GM23338 (cell line): ENCODE measurements at regions not wholly inside any gene's neighbourhood (a gene's known extent, or its start where the extent isn't known, plus 50 kb on each side); places are given as distances from the start of the nearest gene placed in this dataset.

Source experiments
- ATAC-seq: fragments of 200-7000 bp; cut with Tn5 transposase; 3 replicates; pipeline ENCODE4 v1.9.1; 2020
- DNase-seq: peaks from one replicate; pipeline ENCODE4 v3.0.0-alpha.2; 2015; ENCODE audit warnings: low spot score
- H2AFZ ChIP-seq: fragments of 200-600 bp; sonication (generic); 2 replicates; pipeline ENCODE4 v1.8.0; 2016; ENCODE audit warnings: antibody characterized with exemption, mild to moderate bottlenecking, moderate library complexity
- H3F3A ChIP-seq: fragments of 200-600 bp; sonication (generic); replicated peaks from 2 replicates; pipeline ENCODE4 v1.8.0; 2017; ENCODE audit warnings: antibody characterized with exemption, mixed run types, low read depth
- H3K27ac ChIP-seq: fragments of 200-600 bp; sonication (generic); 2 replicates; pipeline ENCODE4 v1.6.1; 2016; ENCODE audit warnings: low read depth
- H3K27me3 ChIP-seq: fragments of 200-600 bp; sonication (generic); 2 replicates; pipeline ENCODE4 v1.8.0; 2016; ENCODE audit warnings: mild to moderate bottlenecking, mixed run types, moderate library complexity; ENCODE audit not compliant: insufficient read depth
- H3K36me3 ChIP-seq: fragments of 200-600 bp; sonication (generic); 2 replicates; pipeline ENCODE4 v1.8.0; 2016; ENCODE audit warnings: mild to moderate bottlenecking; ENCODE audit not compliant: insufficient read depth
- H3K4me1 ChIP-seq: fragments of 200-600 bp; sonication (generic); 2 replicates; pipeline ENCODE4 v1.8.0; 2016; ENCODE audit warnings: mild to moderate bottlenecking, moderate library complexity; ENCODE audit not compliant: insufficient read depth
- H3K4me2 ChIP-seq: fragments of 200-600 bp; sonication (generic); 2 replicates; pipeline ENCODE4 v1.7.1; 2017; ENCODE audit warnings: mixed run types
- H3K4me3 ChIP-seq: fragments of 200-600 bp; sonication (generic); 2 replicates; pipeline ENCODE4 v1.6.1; 2016; ENCODE audit warnings: mixed run types
- H3K79me2 ChIP-seq: fragments of 200-600 bp; sonication (generic); replicated peaks from 2 replicates; pipeline ENCODE4 v1.8.0; 2017; ENCODE audit warnings: mild to moderate bottlenecking; ENCODE audit not compliant: insufficient read depth
- H3K9me2 ChIP-seq: fragments of 200-600 bp; sonication (generic); 2 replicates; pipeline ENCODE4 v1.8.0; 2017; ENCODE audit not compliant: insufficient read depth
- H4K20me1 ChIP-seq: fragments of 200-600 bp; sonication (generic); replicated peaks from 2 replicates; pipeline ENCODE4 v1.8.0; 2017; ENCODE audit warnings: mild to moderate bottlenecking; ENCODE audit not compliant: insufficient read depth
- H3K27ac Mint-ChIP-seq: 2 replicates; pipeline ENCODE4 v1.8.0; 2020; ENCODE audit warnings: inconsistent platforms, mild to moderate bottlenecking, moderate library complexity, mixed read lengths
- H3K27me3 Mint-ChIP-seq: 3 replicates; pipeline ENCODE4 v1.8.0; 2022; ENCODE audit warnings: low read depth, mild to moderate bottlenecking, moderate library complexity, mixed read lengths, inconsistent platforms; ENCODE audit not compliant: insufficient read depth, poor library complexity
- H3K36me3 Mint-ChIP-seq: 3 replicates; pipeline ENCODE4 v1.8.0; 2021; ENCODE audit warnings: low read depth, mild to moderate bottlenecking, inconsistent platforms, moderate library complexity, mixed read lengths
- H3K4me1 Mint-ChIP-seq: 3 replicates; pipeline ENCODE4 v1.8.0; 2020; ENCODE audit warnings: mild to moderate bottlenecking, inconsistent platforms, mixed read lengths
- H3K4me3 Mint-ChIP-seq: 3 replicates; pipeline ENCODE4 v1.8.0; 2021; ENCODE audit warnings: moderate library complexity, mild to moderate bottlenecking, inconsistent platforms, mixed read lengths
- H3K9me3 Mint-ChIP-seq: 3 replicates; pipeline ENCODE4 v1.8.0; 2020; ENCODE audit warnings: moderate library complexity, mild to moderate bottlenecking, inconsistent platforms, mixed read lengths
- CREB1 ChIP-seq: fragments of 250-450 bp; sonication (Bioruptor Pico); IDR thresholded peaks from 2 replicates; pipeline ENCODE4 v1.5.0; 2020; ENCODE audit warnings: low read depth, mild to moderate bottlenecking, moderate library complexity
- EZH2phosphoT487 ChIP-seq: fragments of 200-600 bp; sonication (generic); IDR thresholded peaks from one replicate; pipeline ENCODE4 v1.8.1; 2018; ENCODE audit warnings: antibody characterized with exemption; ENCODE audit not compliant: unreplicated experiment
- STAT1 ChIP-seq: IDR thresholded peaks from one replicate; pipeline ENCODE4 v1.6.1; 2016; ENCODE audit warnings: antibody characterized with exemption; ENCODE audit not compliant: unreplicated experiment
- ZNF114 ChIP-seq: fragments of 250-450 bp; sonication (Bioruptor Pico); IDR thresholded peaks from 2 replicates; pipeline ENCODE4 v1.5.0; 2020; ENCODE audit warnings: mild to moderate bottlenecking, moderate library complexity
- TF ChIP-seq, protein P1 (sequence below), 2 experiments: fragments of 200-600 bp in 1 of 2; sonication (generic) in 1 of 2; conservative IDR thresholded peaks; 2 replicates each; pipeline versions ENCODE4 v1.5.1 to v1.6.1; 2016 to 2017; ENCODE audit warnings: antibody characterized with exemption in 2 of 2, low read depth in 2 of 2, mild to moderate bottlenecking in 2 of 2, moderate library complexity in 1 of 2
- TF ChIP-seq, protein P2 (sequence below): IDR thresholded peaks from one replicate; pipeline ENCODE4 v1.6.1; 2018; ENCODE audit warnings: antibody characterized with exemption; ENCODE audit not compliant: unreplicated experiment
- TF ChIP-seq, protein P3 (sequence below): fragments of 250-450 bp; sonication (Bioruptor Pico); IDR thresholded peaks from 2 replicates; pipeline ENCODE4 v1.5.0; 2020; ENCODE audit warnings: mild to moderate bottlenecking, moderate library complexity

DNA sequence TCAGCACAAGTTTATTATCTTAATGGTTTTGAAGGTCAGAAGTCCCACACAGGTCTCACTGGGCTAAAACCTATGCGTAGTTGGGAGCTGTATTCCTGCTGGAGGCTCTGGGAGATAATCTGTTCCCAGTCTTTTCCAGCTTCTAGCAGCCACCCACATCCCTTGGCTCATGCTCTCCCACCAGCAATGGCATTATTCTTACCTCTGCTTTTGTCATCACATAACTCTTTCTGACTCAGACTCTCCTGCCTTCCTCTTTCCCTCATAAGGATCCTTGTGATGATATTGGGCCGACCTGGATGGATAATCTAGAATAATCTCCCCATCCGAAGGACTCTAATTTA lies 122.2 kb upstream of the PRDX6 start (continued):
- TF ChIP-seq CREB1 (CRISPR knock-in tag) (no peak), EZH2phosphoT487 (no peak), STAT1 (no peak)
- TF ChIP-seq, protein P1, sequence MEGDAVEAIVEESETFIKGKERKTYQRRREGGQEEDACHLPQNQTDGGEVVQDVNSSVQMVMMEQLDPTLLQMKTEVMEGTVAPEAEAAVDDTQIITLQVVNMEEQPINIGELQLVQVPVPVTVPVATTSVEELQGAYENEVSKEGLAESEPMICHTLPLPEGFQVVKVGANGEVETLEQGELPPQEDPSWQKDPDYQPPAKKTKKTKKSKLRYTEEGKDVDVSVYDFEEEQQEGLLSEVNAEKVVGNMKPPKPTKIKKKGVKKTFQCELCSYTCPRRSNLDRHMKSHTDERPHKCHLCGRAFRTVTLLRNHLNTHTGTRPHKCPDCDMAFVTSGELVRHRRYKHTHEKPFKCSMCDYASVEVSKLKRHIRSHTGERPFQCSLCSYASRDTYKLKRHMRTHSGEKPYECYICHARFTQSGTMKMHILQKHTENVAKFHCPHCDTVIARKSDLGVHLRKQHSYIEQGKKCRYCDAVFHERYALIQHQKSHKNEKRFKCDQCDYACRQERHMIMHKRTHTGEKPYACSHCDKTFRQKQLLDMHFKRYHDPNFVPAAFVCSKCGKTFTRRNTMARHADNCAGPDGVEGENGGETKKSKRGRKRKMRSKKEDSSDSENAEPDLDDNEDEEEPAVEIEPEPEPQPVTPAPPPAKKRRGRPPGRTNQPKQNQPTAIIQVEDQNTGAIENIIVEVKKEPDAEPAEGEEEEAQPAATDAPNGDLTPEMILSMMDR (conservative IDR thresholded peaks at IDR 0.05; ENCODE audit: low read depth in 2 of 2): no peak
- TF ChIP-seq, protein P2, sequence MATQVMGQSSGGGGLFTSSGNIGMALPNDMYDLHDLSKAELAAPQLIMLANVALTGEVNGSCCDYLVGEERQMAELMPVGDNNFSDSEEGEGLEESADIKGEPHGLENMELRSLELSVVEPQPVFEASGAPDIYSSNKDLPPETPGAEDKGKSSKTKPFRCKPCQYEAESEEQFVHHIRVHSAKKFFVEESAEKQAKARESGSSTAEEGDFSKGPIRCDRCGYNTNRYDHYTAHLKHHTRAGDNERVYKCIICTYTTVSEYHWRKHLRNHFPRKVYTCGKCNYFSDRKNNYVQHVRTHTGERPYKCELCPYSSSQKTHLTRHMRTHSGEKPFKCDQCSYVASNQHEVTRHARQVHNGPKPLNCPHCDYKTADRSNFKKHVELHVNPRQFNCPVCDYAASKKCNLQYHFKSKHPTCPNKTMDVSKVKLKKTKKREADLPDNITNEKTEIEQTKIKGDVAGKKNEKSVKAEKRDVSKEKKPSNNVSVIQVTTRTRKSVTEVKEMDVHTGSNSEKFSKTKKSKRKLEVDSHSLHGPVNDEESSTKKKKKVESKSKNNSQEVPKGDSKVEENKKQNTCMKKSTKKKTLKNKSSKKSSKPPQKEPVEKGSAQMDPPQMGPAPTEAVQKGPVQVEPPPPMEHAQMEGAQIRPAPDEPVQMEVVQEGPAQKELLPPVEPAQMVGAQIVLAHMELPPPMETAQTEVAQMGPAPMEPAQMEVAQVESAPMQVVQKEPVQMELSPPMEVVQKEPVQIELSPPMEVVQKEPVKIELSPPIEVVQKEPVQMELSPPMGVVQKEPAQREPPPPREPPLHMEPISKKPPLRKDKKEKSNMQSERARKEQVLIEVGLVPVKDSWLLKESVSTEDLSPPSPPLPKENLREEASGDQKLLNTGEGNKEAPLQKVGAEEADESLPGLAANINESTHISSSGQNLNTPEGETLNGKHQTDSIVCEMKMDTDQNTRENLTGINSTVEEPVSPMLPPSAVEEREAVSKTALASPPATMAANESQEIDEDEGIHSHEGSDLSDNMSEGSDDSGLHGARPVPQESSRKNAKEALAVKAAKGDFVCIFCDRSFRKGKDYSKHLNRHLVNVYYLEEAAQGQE: no peak

DNA sequence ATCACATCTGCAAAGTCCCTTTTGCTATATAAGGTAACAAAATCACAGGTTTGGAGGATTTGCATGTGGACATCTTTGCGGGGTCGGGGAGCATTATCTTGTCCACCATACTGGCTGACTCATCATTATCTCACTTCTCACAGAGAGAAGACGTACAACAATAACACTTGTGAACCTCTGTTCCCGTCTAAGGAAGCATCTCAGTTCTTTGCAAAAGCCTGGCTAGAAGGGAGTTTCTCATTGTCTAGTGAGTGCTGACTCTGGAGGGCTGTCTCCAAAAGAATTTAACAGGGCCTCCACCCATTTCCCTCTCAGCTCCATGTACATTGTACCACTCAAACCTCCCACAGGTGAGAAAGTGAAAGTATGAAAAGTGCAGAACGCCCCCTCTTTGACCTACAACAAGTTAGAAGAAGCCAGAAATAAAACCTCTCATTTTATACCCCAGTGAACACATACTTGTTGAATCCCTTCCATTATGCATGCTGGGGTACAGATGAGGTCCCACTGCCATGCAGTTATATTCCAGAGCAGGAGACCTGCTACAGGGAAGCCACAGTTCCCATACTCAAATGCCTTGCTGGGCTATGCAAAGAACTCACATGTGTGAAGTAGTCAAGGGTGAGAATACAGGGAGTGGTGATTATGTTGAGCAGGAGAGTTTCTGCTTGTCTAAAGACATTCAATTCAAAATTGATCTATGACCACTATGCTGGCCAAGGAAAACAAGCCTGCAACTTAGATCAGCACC lies 121.7 kb upstream of the PRDX6 start:
- H3K4me3 Mint-ChIP-seq: no peak overlapping the region
- ATAC-seq (no peak), DNase-seq (no peak)
- no peak overlapping the region for H3K4me2 ChIP-seq
- no peaks in the 10 kb centered on the region for H3K27me3 Mint-ChIP-seq
- no peak overlapping the region for H3K4me3 ChIP-seq
- peaks cover 35% of the 10 kb centered on the region for H3K9me3 Mint-ChIP-seq
- H3K4me1 Mint-ChIP-seq: peaks cover under 1% of the 10 kb centered on the region; the same call in 1 of the 3 replicates
- H3F3A ChIP-seq: no peaks in the 10 kb centered on the region
- peaks cover 32% of the 10 kb centered on the region for H3K36me3 Mint-ChIP-seq
- no peak overlapping the region for H3K27ac ChIP-seq
- no peaks in the 10 kb centered on the region for H3K4me1 ChIP-seq
- no peak overlapping the region for H3K27ac Mint-ChIP-seq
- no peaks in the 10 kb centered on the region for H3K36me3 ChIP-seq
- peaks cover 10% of the 10 kb centered on the region; the same call in 1 of the 2 replicates for H3K9me2 ChIP-seq
- no peaks in the 10 kb centered on the region for H4K20me1 ChIP-seq
- H3K79me2 ChIP-seq: no peaks in the 10 kb centered on the region
- H3K27me3 ChIP-seq: no peaks in the 10 kb centered on the region
- H2AFZ ChIP-seq: no peak overlapping the region
- TF ChIP-seq, protein P3, sequence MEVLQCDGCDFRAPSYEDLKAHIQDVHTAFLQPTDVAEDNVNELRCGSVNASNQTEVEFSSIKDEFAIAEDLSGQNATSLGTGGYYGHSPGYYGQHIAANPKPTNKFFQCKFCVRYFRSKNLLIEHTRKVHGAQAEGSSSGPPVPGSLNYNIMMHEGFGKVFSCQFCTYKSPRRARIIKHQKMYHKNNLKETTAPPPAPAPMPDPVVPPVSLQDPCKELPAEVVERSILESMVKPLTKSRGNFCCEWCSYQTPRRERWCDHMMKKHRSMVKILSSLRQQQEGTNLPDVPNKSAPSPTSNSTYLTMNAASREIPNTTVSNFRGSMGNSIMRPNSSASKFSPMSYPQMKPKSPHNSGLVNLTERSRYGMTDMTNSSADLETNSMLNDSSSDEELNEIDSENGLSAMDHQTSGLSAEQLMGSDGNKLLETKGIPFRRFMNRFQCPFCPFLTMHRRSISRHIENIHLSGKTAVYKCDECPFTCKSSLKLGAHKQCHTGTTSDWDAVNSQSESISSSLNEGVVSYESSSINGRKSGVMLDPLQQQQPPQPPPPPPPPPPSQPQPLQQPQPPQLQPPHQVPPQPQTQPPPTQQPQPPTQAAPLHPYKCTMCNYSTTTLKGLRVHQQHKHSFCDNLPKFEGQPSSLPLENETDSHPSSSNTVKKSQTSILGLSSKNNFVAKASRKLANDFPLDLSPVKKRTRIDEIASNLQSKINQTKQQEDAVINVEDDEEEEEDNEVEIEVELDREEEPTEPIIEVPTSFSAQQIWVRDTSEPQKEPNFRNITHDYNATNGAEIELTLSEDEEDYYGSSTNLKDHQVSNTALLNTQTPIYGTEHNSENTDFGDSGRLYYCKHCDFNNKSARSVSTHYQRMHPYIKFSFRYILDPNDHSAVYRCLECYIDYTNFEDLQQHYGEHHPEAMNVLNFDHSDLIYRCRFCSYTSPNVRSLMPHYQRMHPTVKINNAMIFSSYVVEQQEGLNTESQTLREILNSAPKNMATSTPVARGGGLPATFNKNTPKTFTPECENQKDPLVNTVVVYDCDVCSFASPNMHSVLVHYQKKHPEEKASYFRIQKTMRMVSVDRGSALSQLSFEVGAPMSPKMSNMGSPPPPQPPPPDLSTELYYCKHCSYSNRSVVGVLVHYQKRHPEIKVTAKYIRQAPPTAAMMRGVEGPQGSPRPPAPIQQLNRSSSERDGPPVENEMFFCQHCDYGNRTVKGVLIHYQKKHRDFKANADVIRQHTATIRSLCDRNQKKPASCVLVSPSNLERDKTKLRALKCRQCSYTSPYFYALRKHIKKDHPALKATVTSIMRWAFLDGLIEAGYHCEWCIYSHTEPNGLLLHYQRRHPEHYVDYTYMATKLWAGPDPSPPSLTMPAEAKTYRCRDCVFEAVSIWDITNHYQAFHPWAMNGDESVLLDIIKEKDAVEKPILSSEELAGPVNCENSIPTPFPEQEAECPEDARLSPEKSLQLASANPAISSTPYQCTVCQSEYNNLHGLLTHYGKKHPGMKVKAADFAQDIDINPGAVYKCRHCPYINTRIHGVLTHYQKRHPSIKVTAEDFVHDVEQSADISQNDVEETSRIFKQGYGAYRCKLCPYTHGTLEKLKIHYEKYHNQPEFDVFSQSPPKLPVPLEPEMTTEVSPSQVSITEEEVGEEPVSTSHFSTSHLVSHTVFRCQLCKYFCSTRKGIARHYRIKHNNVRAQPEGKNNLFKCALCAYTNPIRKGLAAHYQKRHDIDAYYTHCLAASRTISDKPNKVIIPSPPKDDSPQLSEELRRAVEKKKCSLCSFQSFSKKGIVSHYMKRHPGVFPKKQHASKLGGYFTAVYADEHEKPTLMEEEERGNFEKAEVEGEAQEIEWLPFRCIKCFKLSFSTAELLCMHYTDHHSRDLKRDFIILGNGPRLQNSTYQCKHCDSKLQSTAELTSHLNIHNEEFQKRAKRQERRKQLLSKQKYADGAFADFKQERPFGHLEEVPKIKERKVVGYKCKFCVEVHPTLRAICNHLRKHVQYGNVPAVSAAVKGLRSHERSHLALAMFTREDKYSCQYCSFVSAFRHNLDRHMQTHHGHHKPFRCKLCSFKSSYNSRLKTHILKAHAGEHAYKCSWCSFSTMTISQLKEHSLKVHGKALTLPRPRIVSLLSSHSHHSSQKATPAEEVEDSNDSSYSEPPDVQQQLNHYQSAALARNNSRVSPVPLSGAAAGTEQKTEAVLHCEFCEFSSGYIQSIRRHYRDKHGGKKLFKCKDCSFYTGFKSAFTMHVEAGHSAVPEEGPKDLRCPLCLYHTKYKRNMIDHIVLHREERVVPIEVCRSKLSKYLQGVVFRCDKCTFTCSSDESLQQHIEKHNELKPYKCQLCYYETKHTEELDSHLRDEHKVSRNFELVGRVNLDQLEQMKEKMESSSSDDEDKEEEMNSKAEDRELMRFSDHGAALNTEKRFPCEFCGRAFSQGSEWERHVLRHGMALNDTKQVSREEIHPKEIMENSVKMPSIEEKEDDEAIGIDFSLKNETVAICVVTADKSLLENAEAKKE (CRISPR knock-in tag): no peak
- no peak for TF ChIP-seq ZNF114 (CRISPR knock-in tag)
- TF ChIP-seq, protein P2: no peak
